ENCODE measurements at regions not wholly inside any gene's neighbourhood (a gene's known extent, or its start where the extent isn't known, plus 50 kb on each side); places are given as distances from the start of the nearest gene placed in this dataset.

DNA sequence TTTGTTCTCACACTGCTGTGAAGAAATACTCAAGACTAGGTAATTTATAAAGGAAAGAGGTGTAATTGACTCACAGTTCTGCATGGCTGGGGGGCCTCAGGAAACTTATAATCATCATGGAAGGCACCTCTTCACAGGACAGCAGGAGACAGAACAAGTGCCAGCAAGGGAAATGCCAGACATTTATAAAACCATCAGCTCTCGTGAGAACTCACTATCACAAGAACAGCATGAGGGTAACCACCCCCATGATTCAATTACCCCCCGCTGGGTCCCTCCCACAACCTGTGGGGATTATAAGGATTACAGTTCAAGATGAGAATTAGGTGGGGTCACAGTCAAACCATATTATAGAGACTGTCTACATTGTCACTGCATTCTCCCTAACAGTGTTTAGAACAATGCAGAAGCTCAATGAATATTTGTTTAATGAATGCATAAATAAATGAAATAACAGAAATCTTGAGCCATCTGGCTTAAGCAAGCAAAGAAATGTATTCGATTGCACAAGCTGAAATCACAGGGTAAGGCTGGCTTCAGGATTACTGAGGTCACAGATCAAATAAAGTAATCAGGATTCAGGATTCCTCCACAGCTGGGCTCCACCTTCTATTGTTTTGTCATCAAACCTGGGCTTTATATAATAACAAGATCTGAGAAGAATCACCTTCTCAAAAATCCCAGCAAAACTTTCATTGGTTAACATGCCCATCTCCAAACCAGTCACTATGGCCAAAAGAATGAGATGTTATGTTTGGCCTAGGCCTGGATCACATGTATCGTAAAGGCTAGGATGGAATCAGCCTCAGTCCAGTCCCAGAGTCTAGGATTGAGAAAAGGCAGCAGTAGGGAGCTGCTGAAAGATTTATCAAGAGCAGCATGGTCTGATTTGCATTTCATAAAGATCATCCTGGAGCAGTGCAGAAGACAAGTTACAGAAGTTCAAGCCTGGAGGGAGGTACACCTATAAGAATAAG is 137.8 kb upstream of the UBASH3B start:
- TF ChIP-seq, protein P1, sequence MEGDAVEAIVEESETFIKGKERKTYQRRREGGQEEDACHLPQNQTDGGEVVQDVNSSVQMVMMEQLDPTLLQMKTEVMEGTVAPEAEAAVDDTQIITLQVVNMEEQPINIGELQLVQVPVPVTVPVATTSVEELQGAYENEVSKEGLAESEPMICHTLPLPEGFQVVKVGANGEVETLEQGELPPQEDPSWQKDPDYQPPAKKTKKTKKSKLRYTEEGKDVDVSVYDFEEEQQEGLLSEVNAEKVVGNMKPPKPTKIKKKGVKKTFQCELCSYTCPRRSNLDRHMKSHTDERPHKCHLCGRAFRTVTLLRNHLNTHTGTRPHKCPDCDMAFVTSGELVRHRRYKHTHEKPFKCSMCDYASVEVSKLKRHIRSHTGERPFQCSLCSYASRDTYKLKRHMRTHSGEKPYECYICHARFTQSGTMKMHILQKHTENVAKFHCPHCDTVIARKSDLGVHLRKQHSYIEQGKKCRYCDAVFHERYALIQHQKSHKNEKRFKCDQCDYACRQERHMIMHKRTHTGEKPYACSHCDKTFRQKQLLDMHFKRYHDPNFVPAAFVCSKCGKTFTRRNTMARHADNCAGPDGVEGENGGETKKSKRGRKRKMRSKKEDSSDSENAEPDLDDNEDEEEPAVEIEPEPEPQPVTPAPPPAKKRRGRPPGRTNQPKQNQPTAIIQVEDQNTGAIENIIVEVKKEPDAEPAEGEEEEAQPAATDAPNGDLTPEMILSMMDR (IDR thresholded peaks at IDR 0.05) = no peak
- TF ChIP-seq POLR2A (IDR thresholded peaks at IDR 0.05) (no peak), POLR2AphosphoS5 (IDR thresholded peaks at IDR 0.05; ENCODE audit: insufficient read depth in 1 of 2, low read depth in 1 of 2) (no peak)

DNA sequence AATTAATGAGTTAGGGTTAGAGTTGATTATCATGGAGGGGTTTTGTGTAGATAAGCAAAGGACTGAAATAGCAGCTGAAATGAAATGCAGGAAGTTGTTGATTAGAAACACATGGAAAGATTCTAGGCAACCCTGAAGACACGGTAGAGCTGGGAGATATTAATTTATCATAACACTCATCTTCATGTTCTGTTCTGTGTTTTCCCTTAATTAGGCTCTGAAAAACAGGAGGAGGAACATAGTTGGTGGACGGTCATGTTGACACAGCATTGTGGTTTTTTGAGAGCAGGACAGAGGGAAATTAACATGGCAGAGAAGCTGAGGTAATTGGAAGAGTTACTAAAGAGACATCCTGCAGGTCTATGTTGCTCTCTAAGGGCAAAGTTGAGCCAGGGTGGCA is 138.8 kb upstream of the UBASH3B start:
- intact Hi-C loops (cut with DNase I) = no loop called here
- H3K27ac ChIP-seq = no peak overlapping the region
- TF ChIP-seq, protein P1 (IDR thresholded peaks at IDR 0.05) = no peak
- TF ChIP-seq POLR2AphosphoS5 (IDR thresholded peaks at IDR 0.05; ENCODE audit: insufficient read depth in 1 of 2, low read depth in 1 of 2) (no peak), POLR2A (IDR thresholded peaks at IDR 0.05) (no peak)
- no peaks in the 10 kb centered on the region for H3K36me3 ChIP-seq
- DNase-seq (ENCODE audit: extremely low spot score in 2 of 2) = no peak
- no peaks in the 10 kb centered on the region for H3K27me3 ChIP-seq
- no peak overlapping the region for H3K4me3 ChIP-seq
- no peaks in the 10 kb centered on the region for H3K9me3 ChIP-seq
- H3K4me1 ChIP-seq = no peaks in the 10 kb centered on the region

More for the DNA sequence above, 137.8 kb upstream of the UBASH3B start:
- DNase-seq (ENCODE audit: extremely low spot score in 2 of 2) = no peak
- Histone ChIP-seq H3K27ac (no peak overlapping the region), H3K4me3 (no peak overlapping the region), H3K4me1 (no peaks in the 10 kb centered on the region), H3K9me3 (no peaks in the 10 kb centered on the region), H3K36me3 (no peaks in the 10 kb centered on the region), H3K27me3 (no peaks in the 10 kb centered on the region)
- intact Hi-C loops (cut with DNase I) = no loop called here

DNA sequence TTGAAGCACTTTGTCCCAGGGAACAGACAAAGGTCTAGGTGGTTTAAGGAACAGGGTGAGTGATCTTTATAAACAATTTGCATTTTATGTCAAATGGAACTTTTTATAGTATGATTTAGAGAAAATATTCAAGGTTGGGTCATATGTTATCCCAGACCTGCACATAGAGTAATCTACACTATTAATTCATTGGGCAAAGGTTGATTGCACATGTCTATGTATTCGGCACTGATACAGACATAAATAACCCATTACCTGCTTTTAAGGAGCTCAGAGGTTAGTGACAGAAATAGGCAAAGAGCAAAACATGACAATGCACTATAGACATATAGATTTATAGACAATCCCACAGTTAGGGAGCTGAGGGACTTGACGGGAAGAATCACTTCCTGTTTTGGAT is 141.5 kb upstream of the UBASH3B start:
- Histone ChIP-seq H3K36me3 (no peaks in the 10 kb centered on the region), H3K4me1 (no peaks in the 10 kb centered on the region), H3K9me3 (no peaks in the 10 kb centered on the region), H3K27me3 (no peaks in the 10 kb centered on the region), H3K27ac (no peak overlapping the region), H3K4me3 (no peak overlapping the region)
- intact Hi-C loops (cut with DNase I) = no loop called here
- TF ChIP-seq, protein P1 (IDR thresholded peaks at IDR 0.05) = no peak
- DNase-seq (ENCODE audit: extremely low spot score in 2 of 2) = no peak

DNA sequence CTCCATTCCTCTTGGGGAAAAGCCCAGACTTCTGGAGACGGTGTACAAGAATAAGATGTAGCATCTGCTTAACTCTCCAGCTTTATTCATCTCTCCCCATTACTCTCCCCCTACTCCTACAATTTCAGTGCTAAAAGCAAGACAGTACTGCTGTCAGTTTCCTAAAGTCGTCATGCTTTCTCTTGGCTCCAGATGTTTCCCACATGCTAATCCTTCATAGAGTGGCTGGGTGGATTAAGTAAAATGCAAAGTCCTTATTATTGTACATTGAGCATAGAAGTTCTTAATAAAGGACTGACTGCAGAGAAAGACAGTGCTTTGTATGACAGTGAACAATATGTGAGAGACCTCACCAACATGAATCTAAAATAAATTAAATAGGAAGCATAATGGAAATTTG is 142.2 kb upstream of the UBASH3B start:
- intact Hi-C loops (cut with DNase I) = no loop called here
- H3K36me3 ChIP-seq = no peaks in the 10 kb centered on the region
- H3K27ac ChIP-seq = no peak overlapping the region
- TF ChIP-seq, protein P1 (IDR thresholded peaks at IDR 0.05) = no peak
- no peak for TF ChIP-seq POLR2A (IDR thresholded peaks at IDR 0.05)
- no peak for TF ChIP-seq POLR2AphosphoS5 (IDR thresholded peaks at IDR 0.05; ENCODE audit: insufficient read depth in 1 of 2, low read depth in 1 of 2)
- H3K4me3 ChIP-seq = no peak overlapping the region
- no peaks in the 10 kb centered on the region for H3K27me3 ChIP-seq
- DNase-seq (ENCODE audit: extremely low spot score in 2 of 2) = no peak
- no peaks in the 10 kb centered on the region for H3K4me1 ChIP-seq
- H3K9me3 ChIP-seq = no peaks in the 10 kb centered on the region

DNA sequence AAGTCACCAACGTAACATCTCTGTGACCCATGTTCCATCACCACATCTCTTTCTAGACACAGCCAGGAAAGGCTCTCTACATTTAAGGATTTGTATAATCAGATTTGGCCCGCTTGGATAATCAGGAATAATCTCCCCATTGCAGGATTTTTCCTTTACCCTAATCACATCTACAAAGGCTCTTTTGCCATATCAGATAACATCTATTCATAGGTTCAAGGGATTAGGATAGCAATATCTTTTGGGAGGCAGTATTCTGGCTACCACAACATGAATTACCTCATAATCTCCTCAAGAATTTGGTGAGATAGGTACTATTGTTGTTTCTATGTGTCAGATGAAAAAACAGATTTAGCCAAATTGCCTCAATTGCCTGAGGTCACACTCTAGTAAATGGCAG is 142.8 kb upstream of the UBASH3B start:
- no peak overlapping the region for H3K27ac ChIP-seq
- H3K4me1 ChIP-seq = no peaks in the 10 kb centered on the region
- DNase-seq (ENCODE audit: extremely low spot score in 2 of 2) = no peak
- H3K27me3 ChIP-seq = no peaks in the 10 kb centered on the region
- intact Hi-C loops (cut with DNase I) = no loop called here
- no peak overlapping the region for H3K4me3 ChIP-seq
- TF ChIP-seq POLR2A (IDR thresholded peaks at IDR 0.05) (no peak), POLR2AphosphoS5 (IDR thresholded peaks at IDR 0.05; ENCODE audit: insufficient read depth in 1 of 2, low read depth in 1 of 2) (no peak)
- TF ChIP-seq, protein P1 (IDR thresholded peaks at IDR 0.05) = no peak
- H3K9me3 ChIP-seq = no peaks in the 10 kb centered on the region
- H3K36me3 ChIP-seq = no peaks in the 10 kb centered on the region

All from vagina (tissue), 2 donors.